GM12874 (cell line): ENCODE measurements at regions not wholly inside any gene's neighbourhood (a gene's known extent, or its start where the extent isn't known, plus 50 kb on each side); places are given as distances from the start of the nearest gene placed in this dataset.

Source experiments
- TF ChIP-seq, protein P1 (sequence below): IDR thresholded peaks from 2 replicates; pipeline ENCODE4 v1.5.1; 2011; ENCODE audit warnings: low read depth, mild to moderate bottlenecking, control low read depth, low read length, moderate library complexity; ENCODE audit not compliant: insufficient read depth

DNA sequence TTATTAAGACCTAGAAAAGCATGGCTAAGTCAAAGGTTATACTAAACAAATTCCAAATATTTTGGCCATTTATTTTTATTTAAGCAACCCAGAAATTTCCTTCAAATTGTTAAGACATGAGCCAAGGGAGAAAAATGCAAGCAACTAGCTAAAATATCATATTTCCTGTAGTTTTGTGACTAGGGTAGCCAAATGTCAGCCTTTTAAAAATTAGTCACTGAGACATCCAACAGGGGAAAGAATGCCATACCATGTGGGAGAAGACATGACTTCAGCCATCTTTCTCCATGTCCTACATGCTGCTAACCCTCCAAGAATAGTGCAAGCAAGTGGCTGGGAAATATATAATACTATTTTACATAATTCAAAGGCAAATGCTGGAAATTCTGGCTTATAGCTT, 197.9 kb downstream of the DSEL start:
- TF ChIP-seq, protein P1, sequence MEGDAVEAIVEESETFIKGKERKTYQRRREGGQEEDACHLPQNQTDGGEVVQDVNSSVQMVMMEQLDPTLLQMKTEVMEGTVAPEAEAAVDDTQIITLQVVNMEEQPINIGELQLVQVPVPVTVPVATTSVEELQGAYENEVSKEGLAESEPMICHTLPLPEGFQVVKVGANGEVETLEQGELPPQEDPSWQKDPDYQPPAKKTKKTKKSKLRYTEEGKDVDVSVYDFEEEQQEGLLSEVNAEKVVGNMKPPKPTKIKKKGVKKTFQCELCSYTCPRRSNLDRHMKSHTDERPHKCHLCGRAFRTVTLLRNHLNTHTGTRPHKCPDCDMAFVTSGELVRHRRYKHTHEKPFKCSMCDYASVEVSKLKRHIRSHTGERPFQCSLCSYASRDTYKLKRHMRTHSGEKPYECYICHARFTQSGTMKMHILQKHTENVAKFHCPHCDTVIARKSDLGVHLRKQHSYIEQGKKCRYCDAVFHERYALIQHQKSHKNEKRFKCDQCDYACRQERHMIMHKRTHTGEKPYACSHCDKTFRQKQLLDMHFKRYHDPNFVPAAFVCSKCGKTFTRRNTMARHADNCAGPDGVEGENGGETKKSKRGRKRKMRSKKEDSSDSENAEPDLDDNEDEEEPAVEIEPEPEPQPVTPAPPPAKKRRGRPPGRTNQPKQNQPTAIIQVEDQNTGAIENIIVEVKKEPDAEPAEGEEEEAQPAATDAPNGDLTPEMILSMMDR: no peak

DNA sequence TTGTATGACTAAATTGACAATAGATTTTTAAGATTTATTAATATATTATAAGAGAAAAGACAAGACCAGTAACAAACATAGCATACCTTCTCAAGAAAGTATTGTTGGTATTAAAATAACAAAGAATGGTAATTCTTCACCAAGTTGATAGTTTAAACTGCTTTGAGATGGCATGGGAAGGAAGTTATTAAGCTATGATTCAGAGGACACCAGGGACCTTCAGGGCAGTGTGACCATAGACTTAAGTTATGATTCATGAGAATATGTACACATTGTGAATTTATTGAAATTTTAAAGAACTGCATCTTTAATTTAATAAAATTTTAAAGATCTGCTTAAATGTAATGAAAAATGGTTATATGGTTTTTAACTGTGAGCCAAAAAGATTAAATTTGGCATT, 205.7 kb downstream of the DSEL start:
- TF ChIP-seq, protein P1: no peak

DNA sequence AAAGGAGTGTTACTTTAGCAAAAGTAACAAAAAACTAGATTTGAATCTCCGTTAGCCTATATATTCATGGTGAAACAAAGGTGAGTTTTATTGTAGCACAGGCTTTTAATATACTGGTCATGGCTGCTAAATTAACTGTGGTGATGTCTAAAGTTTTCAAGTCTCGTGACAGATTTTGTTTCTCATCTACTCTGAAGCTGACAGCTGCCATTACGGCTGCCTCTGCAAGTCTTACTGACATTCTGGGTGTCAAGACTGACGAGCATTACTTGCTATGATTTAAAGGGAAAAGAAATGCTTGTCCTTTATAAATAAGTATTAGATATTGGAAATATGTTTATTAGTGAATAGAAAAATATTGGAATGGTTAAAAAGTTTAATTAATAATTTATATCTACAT, 207.7 kb downstream of the DSEL start:
- TF ChIP-seq, protein P1: no peak

DNA sequence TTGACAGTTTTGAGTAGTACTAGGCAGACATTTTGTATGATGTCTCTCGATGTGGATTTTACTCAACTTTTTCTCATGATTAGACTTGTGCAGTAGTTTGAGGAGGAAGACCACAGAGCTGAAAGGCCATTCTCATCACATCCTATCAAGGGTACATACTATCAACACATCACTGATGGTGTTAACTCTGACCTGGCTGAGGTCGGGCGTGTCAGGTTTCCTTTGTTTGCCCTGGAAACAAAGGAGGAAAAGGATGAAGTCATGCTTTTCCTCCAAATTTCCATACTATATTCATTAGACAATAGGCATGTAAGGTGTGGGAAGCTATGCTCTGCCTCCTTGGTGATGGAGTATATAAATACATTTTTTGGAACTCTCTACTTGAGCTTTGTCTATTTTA, 211.1 kb downstream of the DSEL start:
- TF ChIP-seq, protein P1: no peak

DNA sequence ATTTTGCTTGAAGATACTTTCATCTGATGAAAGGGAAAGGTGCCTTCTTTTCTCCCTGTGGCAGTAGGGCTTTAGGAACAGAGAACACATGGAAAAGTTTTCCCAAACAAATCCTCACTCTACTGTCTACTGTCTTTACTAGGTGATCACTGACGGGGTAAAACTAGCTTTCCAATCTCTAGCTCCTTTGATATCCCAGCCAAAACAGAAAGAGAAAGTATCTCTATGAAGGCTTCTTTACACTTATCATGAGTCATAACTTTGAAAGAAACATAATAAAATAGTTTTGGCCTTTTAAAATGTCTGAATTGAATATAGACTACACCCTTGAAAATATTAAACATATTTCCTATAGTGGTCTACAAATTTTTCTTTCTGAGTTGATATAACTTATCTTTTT, 214.5 kb downstream of the DSEL start:
- TF ChIP-seq, protein P1: no peak

DNA sequence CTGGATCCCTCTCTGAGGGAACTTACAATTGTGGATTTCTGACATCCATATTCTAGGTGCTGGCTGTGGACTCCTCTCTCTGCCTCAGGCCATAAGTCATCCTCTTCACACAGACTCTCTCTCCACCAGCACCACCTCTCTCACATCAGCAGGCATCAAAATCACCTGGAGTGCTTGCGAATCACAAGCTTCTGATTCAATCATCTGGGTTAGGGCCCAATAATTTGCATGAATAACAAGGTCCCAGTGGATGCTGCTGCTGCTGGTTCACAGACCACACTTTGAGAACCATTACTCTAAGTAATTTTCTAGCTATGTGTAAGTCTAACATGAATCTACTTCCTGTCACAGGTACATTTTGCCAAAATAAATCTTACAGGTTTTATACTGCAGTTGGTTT, 214.9 kb downstream of the DSEL start:
- TF ChIP-seq, protein P1: no peak

DNA sequence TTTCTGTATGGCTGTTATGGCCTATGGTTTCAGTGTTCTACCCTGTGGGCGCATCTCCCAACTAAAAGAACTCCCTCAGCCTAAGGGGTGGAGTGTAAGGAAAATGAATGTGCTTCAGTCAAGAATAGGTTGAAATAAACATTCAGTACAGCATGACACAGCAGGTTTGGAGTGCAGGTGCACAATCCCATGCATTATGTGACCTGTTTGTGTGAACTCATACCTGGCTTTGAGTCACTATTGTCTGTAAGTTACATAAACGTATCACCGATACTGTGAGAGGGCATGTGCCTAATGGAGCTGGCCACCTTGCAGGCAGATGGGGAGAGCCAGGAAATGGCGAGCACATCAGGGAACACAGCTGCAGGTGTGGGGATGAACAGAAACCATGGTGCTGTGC, 216.0 kb downstream of the DSEL start:
- TF ChIP-seq, protein P1: no peak

DNA sequence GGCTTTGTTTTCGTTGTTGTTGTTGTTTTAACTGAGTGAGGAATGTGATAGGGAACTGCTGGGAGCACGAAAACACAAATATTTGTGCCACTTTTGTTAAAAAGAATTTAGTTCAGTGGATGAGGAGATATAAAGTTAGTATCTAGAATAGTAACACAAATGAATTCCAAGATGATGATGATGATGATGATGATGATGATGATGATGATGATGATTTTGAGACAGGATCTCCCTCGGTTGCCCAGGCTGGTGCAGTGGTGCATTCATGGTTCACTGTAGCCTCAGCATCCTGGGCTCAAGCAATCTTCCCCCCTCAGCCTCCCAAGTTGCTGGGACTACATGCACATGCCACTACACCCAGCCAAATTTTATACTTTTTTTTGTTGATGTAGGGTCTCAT, 223.7 kb downstream of the DSEL start:
- TF ChIP-seq, protein P1: no peak
